ENCODE measurements at regions not wholly inside any gene's neighbourhood (a gene's known extent, or its start where the extent isn't known, plus 50 kb on each side); places are given as distances from the start of the nearest gene placed in this dataset.

DNA sequence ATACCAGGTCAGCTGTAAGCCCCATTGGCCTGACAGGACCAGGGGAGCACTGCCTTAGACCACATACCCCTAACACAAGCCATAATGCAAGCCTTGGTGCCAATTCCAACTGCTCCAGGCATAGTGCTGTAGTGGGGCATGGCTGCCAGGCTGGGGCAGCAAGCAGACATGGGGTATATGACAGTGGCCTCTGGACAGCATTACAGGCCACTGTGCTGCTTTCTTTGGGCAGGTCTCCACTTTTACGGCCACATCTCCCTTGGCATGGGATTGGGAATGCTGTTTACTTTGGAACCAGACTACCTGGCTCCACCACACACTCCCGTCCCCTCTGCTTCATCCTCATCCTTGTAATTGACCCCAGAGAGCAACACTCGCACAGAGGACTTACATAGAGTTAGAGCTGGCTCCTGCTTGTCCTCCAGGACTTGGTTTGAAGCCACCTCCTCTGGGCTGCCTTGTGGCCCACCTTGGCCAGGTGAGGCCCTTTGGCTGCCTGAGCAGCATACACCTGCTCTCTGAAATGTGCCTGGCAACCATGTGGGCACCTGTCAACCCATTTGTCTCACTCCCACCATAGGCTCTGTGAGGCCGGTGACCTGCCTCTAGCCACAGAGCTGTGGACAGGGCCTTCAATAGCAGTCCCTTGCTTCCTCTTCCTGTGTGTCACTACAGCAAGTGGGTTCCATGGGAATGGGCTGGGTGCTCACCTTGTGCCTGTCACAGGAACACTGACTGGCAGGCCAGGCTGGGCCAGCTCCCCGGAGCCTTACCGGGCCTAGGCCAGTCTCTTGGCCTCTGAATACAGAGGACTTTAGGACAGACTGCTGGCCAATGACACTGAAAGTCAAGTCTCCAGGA, 262.6 kb upstream of the HS6ST1 start:
- no peak for TF ChIP-seq POLR2A (IDR thresholded peaks at IDR 0.05)
- TF ChIP-seq, protein P1, sequence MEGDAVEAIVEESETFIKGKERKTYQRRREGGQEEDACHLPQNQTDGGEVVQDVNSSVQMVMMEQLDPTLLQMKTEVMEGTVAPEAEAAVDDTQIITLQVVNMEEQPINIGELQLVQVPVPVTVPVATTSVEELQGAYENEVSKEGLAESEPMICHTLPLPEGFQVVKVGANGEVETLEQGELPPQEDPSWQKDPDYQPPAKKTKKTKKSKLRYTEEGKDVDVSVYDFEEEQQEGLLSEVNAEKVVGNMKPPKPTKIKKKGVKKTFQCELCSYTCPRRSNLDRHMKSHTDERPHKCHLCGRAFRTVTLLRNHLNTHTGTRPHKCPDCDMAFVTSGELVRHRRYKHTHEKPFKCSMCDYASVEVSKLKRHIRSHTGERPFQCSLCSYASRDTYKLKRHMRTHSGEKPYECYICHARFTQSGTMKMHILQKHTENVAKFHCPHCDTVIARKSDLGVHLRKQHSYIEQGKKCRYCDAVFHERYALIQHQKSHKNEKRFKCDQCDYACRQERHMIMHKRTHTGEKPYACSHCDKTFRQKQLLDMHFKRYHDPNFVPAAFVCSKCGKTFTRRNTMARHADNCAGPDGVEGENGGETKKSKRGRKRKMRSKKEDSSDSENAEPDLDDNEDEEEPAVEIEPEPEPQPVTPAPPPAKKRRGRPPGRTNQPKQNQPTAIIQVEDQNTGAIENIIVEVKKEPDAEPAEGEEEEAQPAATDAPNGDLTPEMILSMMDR (IDR thresholded peaks at IDR 0.05), result no peak

Measured in Peyer's patch (tissue), 4 donors.